Liver (tissue), 8 donors: ENCODE measurements at regions not wholly inside any gene's neighbourhood (a gene's known extent, or its start where the extent isn't known, plus 50 kb on each side); places are given as distances from the start of the nearest gene placed in this dataset.

ENCODE experiments used
- DNase-seq: peaks from one replicate; pipeline ENCODE4 v3.0.0-alpha.2; 2017; ENCODE audit warnings: low spot score
- H3K27ac ChIP-seq, 2 donors: one replicate each; pipeline ENCODE4 v1.7.0; 2013; ENCODE audit warnings: inconsistent platforms in 2 of 2, low read length in 2 of 2, control low read depth in 1 of 2, low read depth in 1 of 2, mild to moderate bottlenecking in 1 of 2
- H3K27me3 ChIP-seq, 4 donors: one replicate each; pipeline versions ENCODE4 v1.6.1 to v1.7.0; 2013; ENCODE audit warnings: low read length in 3 of 4, inconsistent platforms in 1 of 4, mild to moderate bottlenecking in 1 of 4, moderate library complexity in 1 of 4; ENCODE audit not compliant: control insufficient read depth in 4 of 4, insufficient read depth in 4 of 4
- H3K36me3 ChIP-seq, 4 donors: one replicate each; pipeline versions ENCODE4 v1.6.1 to v1.7.0; 2013; ENCODE audit warnings: low read length in 3 of 4, mild to moderate bottlenecking in 3 of 4, low read depth in 1 of 4, moderate library complexity in 1 of 4; ENCODE audit not compliant: control insufficient read depth in 4 of 4, insufficient read depth in 3 of 4
- H3K4me1 ChIP-seq, 4 donors: one replicate each; pipeline versions ENCODE4 v1.6.1 to v1.7.0; 2013; ENCODE audit warnings: low read length in 3 of 4, mild to moderate bottlenecking in 3 of 4, moderate library complexity in 1 of 4; ENCODE audit not compliant: control insufficient read depth in 4 of 4, insufficient read depth in 4 of 4
- H3K4me3 ChIP-seq, 3 donors: one replicate each; pipeline versions ENCODE4 v1.6.1 to v1.7.0; 2013; ENCODE audit warnings: low read length in 3 of 3, control low read depth in 1 of 3, low read depth in 1 of 3, mild to moderate bottlenecking in 1 of 3
- H3K9ac ChIP-seq, 2 donors: one replicate each; pipeline ENCODE4 v1.7.0; 2013; ENCODE audit warnings: low read length in 2 of 2, mild to moderate bottlenecking in 2 of 2, moderate library complexity in 2 of 2, control low read depth in 1 of 2, low read depth in 1 of 2
- H3K9me3 ChIP-seq, 4 donors: one replicate each; pipeline versions ENCODE4 v1.6.1 to v1.7.0; 2013; ENCODE audit warnings: low read length in 3 of 4; ENCODE audit not compliant: control insufficient read depth in 4 of 4
- ATF3 ChIP-seq: IDR thresholded peaks from 2 replicates; pipeline ENCODE4 v1.6.1; 2016; ENCODE audit warnings: antibody characterized with exemption
- CTCF ChIP-seq: fragments of 150-350 bp; IDR thresholded peaks from 2 replicates; pipeline ENCODE4 v1.5.1; 2017; ENCODE audit warnings: improper control_type of control experiment, low read depth, low read length; ENCODE audit not compliant: missing input control
- EGR1 ChIP-seq, 2 donors: IDR thresholded peaks; 2 replicates each; pipeline ENCODE4 v1.6.1; 2016 to 2018; ENCODE audit warnings: antibody characterized with exemption in 2 of 2, low read depth in 2 of 2
- FOXA1 ChIP-seq: IDR thresholded peaks from 2 replicates; pipeline ENCODE4 v1.6.1; 2016; ENCODE audit warnings: antibody characterized with exemption
- FOXA2 ChIP-seq: IDR thresholded peaks from 2 replicates; pipeline ENCODE4 v1.6.1; 2016; ENCODE audit warnings: antibody characterized with exemption
- GABPA ChIP-seq, 2 donors: IDR thresholded peaks in 1 of 2; conservative IDR thresholded peaks in 1 of 2; 2 replicates each; pipeline ENCODE4 v1.6.1; 2016; ENCODE audit warnings: antibody characterized with exemption in 2 of 2, mild to moderate bottlenecking in 1 of 2, moderate library complexity in 1 of 2
- HNF4A ChIP-seq, 2 donors: conservative IDR thresholded peaks; 2 replicates each; pipeline ENCODE4 v1.6.1; 2016; ENCODE audit warnings: antibody characterized with exemption in 2 of 2, mild to moderate bottlenecking in 2 of 2
- HNF4G ChIP-seq: IDR thresholded peaks from 2 replicates; pipeline ENCODE4 v1.6.1; 2016; ENCODE audit warnings: antibody characterized with exemption
- JUND ChIP-seq, 2 donors: IDR thresholded peaks; 2 replicates each; pipeline ENCODE4 v1.6.1; 2016; ENCODE audit warnings: antibody characterized with exemption in 2 of 2
- MAX ChIP-seq: IDR thresholded peaks from 2 replicates; pipeline ENCODE4 v1.6.1; 2016; ENCODE audit warnings: antibody characterized with exemption
- NR2F2 ChIP-seq: IDR thresholded peaks from 2 replicates; pipeline ENCODE4 v1.6.1; 2016; ENCODE audit warnings: antibody characterized with exemption
- RAD21 ChIP-seq, 2 donors: IDR thresholded peaks; 2 replicates each; pipeline ENCODE4 v1.6.1; 2016; ENCODE audit warnings: antibody characterized with exemption in 2 of 2, mild to moderate bottlenecking in 2 of 2
- REST ChIP-seq: IDR thresholded peaks from 2 replicates; pipeline ENCODE4 v1.6.1; 2016; ENCODE audit warnings: antibody characterized with exemption, mild to moderate bottlenecking
- RXRA ChIP-seq, 2 donors: IDR thresholded peaks; 2 replicates each; pipeline ENCODE4 v1.6.1; 2017 to 2018; ENCODE audit warnings: antibody characterized with exemption in 2 of 2, mild to moderate bottlenecking in 1 of 2
- SP1 ChIP-seq: IDR thresholded peaks from 2 replicates; pipeline ENCODE4 v1.6.1; 2018; ENCODE audit warnings: antibody characterized with exemption, mild to moderate bottlenecking
- TAF1 ChIP-seq: conservative IDR thresholded peaks from 2 replicates; pipeline ENCODE4 v1.6.1; 2016; ENCODE audit warnings: antibody characterized with exemption, mild to moderate bottlenecking
- YY1 ChIP-seq: IDR thresholded peaks from 2 replicates; pipeline ENCODE4 v1.6.1; 2016; ENCODE audit warnings: antibody characterized with exemption, mild to moderate bottlenecking
- ZBTB33 ChIP-seq: IDR thresholded peaks from 2 replicates; pipeline ENCODE4 v1.6.1; 2016; ENCODE audit warnings: antibody characterized with exemption
- WGBS: extraction: QIAGEN DNeasy Blood & Tissue Kit; methylation state at CpG from one replicate; pipeline ENCODE4 v1.1.7; 2013; 5-methylcytosine and 5-hydroxymethylcytosine counted together
- donor health status: healthy.
- donor health status: healthy.
- donor health status: healthy.
- donor health status: healthy.
- donor health status: healthy.

GRCh38 chr4:17265139-17265538, 246.8 kb downstream of the QDPR start:
- Histone ChIP-seq H3K27ac (no peak overlapping the region), H3K36me3 (no peaks in the 10 kb centered on the region), H3K27me3 (no peaks in the 10 kb centered on the region), H3K4me3 (no peak overlapping the region), H3K9ac (no peak overlapping the region), H3K4me1 (no peaks in the 10 kb centered on the region), H3K9me3 (no peaks in the 10 kb centered on the region)
- DNase-seq, result no peak
- WGBS, result 68% methylated on average over 2 of the region's 2 CpGs
- TF ChIP-seq HNF4G (no peak), EGR1 (IDR thresholded peaks at IDR 0.05; ENCODE audit: low read depth in 2 of 2) (no peak), ATF3 (no peak), ZBTB33 (no peak), JUND (IDR thresholded peaks at IDR 0.05) (no peak), GABPA (IDR thresholded peaks at IDR 0.05 in 1 of 2, conservative IDR thresholded peaks at IDR 0.05 in 1 of 2) (no peak), YY1 (no peak), HNF4A (conservative IDR thresholded peaks at IDR 0.05) (no peak), RAD21 (IDR thresholded peaks at IDR 0.05) (no peak), FOXA2 (no peak), CTCF (no peak), FOXA1 (no peak), MAX (no peak), SP1 (no peak), TAF1 (no peak), RXRA (IDR thresholded peaks at IDR 0.05) (no peak), NR2F2 (no peak), REST (no peak)
